SW480 (cell line): ENCODE measurements at regions not wholly inside any gene's neighbourhood (a gene's known extent, or its start where the extent isn't known, plus 50 kb on each side); places are given as distances from the start of the nearest gene placed in this dataset.
"Not testable (repeated sequence)": the region's sequence is repeated elsewhere in the genome, so short reads cannot be mapped to it uniquely, and the experiment has no call there.

Source experiments
- DNase-seq: peaks from one replicate; pipeline ENCODE4 v3.0.0-alpha.2; 2016; ENCODE audit warnings: low spot score

DNA sequence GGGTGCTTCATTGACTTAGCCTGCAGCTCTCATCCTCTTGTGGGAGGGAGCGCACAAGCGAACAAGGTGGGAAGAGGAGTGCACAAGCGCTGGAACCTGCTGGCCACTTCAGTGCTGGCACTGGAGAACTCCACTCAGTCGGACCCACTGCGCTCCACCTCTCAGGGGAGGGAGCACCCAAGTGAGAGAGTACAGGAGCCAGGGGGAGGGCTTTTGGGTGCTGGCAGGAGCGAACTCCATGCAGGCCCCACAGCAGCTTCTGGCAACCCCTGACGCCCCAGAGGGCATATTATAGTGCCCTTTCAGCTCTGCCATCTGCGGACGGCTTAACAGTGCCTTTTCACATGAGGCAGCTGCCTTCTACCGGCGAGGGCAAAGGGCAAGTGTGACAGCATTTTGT is 774.2 kb upstream of the COX7C start:
- DNase-seq: no peak

DNA sequence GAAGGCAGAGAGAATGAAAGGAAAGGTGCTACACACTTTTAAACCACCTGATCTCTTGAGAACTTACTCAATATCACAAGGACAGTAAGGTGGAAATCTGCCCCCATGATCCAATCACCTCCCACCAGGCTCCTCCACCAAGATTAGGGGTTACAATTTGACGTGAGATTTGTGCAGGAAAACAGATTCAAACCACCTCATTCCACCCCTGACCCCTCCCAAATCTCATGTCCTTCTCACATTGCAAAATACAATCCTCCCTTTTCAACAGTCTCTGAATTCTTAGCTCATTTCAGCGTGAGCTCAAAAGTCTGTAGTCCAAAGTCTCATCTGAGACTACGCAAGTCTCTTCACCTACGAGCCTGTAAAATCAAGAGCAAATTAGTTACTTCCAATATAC is 768.3 kb upstream of the COX7C start:
- no peak for DNase-seq

DNA sequence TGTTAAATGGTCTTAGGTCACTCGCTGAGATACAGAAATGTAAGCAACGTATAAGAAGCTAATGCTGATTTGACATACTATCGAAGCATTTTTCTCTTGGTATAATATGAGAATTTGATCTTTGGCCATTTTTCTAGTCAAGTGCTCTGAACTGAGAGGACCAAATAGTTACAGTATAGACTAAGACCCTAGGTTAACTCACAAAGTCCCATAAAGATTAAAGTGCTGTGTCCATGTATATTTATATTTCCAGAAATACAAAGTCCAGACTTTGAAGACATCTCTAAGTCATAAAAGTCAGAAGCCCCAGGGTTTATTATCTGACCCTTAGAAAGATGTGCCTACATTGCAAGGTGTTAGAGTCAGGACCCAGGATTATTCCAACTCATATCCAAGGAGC is 752.4 kb upstream of the COX7C start:
- no peak for DNase-seq

DNA sequence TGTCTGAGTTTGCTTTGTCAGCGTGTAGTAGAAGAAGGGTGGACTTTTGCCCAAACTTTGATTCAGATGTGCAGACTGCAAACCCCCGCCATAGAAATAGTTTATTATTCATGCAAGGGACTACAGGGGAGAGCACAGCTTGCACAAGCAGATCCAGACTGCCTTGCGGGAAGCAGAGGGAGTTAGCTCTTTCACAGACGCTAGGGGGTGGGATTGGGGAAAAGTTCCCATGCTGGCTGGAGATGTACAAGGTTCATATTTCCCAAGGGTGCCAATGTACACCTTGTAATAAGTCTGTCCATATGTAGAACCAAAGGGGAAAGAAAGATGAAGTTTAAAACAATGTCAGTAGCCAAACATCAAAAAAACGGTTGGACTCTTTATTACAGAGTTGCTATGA is 749.7 kb upstream of the COX7C start:
- no peak for DNase-seq

DNA sequence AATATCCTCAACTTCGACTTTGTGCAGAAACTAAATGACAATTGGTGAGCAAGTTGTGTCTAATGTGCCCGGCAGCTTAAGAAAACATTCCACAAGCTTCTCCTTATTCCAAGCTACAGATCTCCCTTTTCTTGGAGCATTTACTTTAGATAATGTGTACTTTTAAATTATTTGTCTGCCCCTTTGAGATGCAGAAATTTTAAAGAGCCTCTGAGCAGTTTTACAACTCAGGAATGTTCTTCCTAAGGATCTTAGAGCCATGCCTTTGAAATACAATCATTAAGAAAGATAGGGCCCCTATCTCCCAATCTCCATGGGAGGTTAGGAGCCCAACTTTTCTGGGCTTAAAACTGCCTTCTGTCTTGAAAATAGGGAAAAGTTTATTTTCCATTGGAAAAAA is 723.7 kb upstream of the COX7C start:
- DNase-seq: no peak

DNA sequence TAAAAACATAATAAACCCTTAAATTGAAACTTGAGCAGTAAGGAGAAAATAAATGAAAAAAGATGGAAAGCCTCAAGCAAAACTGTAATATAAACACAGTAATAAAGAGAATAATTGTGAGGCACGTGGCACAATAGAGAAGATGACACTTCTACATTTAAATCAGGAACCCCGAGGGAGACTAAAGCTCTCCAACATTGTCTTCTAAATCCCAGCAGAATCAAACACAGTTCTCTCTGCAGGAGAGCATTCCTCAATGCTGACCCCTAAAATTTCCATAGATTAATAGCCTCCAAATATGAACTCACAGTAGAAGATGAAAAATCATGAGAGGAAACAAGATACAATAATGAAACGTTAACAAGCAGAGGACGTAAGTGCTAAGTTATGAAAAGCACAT is 721.2 kb upstream of the COX7C start:
- no peak for DNase-seq

DNA sequence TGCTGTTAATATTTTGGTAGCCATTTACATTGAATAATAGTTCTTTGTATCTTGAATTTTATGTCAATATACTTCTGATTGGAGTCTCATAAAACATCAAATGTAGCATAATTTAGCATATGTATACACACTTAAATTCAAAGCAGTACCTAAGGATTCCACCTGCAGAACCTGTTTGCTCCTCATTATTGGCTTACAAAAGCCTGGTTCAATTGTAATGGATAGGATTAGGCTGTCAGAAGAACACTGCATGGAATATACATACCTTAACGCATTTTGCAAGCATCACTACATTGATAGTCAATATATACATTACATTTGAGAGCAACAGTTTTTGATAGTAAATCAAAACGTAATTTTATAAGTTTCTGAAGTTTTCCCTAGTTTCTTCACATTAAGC is 711.3 kb upstream of the COX7C start:
- no peak for DNase-seq

DNA sequence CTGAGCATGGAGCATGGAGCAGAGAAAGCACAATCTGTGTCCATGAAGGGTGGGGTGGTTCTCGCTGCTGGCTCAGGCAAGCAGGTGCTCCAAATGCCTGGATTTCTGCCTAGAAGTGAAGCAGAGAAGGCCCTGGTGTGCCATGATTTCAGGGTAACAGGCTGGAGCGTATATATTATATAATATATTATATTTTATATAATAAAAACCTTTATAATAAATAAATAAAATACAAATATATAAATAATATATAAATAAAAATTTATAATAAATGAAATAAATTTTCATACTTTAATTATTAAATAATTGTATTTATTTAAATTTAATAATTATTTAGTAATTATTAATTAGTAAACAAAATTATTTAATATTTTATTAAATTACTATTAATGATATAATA is 707.4 kb upstream of the COX7C start:
- no peak for DNase-seq

DNA sequence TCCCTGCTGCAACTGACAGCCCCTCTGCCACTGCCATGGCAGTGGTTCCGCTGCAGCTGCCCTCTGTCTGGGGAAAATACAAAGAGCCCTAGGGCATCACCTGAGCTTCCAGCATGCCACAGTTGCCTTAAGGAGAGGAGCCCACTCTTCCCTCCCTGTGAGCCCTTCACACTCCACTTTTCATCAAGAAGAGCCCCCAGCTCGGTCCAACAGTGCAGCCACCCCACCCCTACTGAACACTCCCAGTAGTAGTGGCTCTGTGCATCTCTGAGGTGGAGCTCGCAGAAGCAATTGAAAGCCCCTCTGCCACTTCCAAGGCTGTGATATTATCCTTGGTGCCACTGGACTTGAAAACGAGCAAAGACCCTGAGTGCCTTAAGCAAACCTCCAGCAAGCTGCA is 696.8 kb upstream of the COX7C start:
- DNase-seq: no peak

DNA sequence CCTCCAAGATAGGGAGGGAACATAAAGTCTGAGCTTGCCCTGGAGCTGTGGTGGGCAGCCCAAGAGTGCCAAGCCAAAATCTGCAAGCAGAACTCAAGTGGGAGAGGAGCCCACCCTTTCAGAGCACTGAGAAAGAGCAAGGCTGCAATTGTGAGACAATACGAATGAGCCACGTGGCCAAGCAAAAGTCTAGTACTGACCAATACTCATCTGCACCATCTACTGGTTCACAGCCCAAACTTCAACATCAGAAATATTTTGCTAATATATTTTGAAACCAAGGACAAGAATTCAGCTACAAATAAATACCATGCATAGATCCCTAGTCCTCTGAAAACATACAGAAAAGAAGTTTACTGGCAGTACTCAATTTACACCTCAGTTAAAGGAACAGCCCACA is 696.2 kb upstream of the COX7C start:
- no peak for DNase-seq

DNA sequence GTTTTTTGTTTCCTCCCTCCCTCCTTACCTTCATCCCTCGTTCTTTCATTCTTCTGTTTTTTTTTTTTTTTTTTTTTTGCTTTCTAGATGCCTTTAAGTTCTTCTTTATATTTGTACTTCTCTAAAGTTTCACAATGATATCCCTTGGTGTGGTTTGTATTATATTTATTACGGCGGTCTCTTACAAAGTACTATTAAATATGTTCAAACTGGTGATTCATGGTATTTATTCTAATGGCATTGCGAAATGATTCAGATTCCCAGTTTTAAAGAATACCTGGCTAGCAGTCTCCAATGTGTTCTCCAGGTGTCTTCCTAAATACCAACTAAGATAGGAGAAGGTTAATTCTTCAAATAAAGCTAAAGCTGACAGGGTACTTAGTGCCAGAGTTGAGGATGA is 690.1 kb upstream of the COX7C start:
- no peak for DNase-seq

DNA sequence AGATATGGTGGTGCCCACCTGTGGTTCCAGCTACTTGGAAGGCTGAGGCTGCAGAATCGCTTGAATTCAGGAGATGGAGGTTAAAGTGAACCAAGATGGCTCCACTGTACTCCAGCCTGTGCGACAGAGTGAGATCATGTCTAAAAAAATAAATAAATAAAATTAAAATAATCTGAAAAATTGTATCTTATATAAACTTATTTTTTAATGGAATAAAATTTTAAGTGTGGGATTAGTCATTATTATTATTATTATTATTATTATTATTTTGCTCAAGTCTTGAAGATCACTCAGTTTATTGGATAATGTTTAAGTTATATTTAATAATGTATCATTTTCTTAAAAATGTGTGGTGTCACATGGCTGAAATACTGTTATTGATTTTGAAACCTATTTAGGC is 688.0 kb upstream of the COX7C start:
- no peak for DNase-seq

DNA sequence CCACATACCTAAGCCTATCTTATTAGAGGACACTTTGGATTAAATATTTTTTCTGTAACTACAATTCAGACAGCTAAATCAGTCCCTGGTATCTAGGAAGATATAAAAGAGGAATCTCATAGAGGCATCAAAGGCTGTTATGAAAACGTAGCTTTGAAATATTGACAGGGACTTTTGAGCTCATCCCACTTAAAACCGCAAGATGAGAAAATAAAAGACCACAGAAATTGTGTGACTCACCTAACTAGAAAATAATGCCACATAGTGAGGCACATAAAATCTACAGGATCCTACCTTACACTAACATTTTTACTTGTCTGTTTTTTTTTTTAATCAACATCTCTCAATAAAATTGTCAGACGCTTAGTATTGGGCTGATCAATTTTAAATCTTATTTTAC is 686.5 kb upstream of the COX7C start:
- DNase-seq: peak; percentile 55

DNA sequence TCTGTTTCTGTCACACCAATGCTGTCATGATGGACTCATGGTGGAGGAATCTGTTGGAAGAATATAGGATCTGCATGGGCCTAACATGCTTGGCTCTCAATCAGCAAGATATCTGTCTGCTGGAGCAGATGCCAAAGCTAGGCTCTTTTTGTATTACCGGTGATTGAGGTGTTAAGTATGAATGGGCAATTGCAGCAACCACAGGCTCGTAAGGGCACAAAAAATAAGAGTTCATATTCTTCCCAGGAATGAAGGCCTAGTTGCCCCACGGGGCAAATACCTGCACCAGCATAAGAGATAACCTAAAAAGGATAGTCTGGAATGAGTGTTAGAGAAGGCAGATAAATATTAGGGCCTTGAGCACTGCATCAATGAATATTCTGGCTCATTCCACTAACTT is 679.5 kb upstream of the COX7C start:
- DNase-seq: no peak

DNA sequence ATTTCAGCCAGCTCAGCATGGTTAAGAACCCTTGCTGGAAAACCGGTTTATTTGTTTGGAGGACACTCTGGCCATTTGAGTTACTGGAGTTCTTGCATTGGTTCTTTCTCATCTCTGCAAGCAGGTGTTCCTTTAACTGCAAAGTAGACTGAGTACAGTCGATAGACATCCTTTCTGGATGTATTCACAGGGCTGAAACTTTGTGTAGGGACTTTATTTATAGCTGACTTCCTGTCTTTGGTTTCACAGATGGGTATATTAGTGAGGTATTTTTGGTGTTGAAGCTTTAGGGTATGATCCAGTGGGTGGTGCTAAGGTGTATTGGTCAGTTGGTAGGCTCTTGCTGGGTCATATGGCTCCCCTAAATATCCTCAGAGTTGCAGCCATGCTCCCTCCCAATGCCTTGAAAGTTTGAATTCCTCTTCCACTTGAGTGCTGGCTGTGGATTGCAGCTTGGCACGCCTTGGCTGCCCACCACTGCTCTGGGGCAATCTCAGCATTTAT is 666.0 kb upstream of the COX7C start:
- no peak for DNase-seq

DNA sequence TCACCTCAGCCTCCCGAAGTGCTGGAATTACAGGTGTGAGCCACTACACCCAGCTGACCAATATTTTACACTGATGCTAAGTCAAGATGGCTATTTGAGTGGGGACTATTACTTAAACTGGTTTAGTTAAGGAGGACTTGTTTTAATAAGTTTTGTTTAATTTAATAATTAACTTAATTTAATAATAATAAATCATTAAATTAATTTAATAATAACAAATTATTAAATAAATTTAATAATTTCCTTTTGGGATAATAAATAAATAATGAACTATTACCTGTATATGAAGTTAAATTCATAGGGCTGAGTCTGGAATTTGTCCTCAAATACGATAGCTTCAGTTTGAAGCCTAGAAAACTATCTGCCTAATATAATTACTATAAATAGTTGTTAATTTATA is 665.1 kb upstream of the COX7C start:
- no peak for DNase-seq

DNA sequence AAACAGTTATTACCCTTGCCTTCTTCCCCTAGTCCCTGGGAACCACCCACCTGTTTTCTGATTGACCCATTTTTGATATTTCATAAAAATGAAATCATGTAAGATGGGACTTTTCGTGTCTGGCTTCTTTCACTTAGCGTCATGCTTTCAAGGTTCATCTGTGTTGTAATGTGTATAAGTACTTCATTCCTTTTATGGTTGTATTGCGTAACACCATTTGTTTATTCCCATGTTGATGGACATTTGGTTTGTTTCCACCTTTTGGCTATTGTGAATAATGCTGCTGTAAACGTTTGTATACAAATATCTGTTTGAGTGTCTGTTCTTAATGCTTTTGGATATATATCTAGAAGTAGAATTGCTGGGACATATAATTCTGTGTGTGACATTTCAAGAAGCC is 650.1 kb upstream of the COX7C start:
- DNase-seq: no peak

DNA sequence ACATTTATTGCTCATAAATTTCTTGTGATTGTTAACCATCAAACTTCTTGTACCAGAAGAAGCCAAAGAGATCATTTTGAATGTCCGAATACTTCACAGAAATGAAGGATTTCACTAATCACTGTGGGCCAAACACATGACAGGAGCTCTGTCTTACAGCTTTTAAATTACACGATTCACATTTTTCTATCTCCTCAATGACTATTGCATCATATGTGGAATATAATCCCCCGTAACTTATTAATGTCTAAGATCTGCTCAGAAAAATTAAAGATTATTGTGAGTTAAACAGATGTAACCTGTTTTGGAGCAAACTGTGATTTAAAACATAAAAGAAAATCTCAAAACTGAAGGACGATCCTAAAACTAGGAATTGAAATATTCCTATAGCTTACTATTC is 645.2 kb upstream of the COX7C start:
- DNase-seq: no peak

DNA sequence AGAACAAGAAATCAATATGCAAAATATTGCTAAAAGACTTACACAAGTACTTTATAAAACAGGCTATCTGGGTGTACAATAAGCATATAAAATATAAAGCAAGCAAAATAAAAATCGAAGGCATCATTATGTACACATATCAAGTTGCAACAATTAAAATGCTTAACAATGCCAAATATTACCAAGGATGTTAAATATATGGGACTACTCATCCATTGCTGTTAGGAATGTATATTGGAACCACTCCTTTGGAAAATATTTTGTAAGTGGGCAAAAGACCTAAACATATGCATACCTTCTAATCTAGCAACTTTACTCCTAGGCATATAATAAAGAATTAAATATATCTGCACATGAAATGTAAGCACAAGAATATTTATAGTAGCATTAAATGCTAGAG is 632.6 kb upstream of the COX7C start:
- DNase-seq: no peak

DNA sequence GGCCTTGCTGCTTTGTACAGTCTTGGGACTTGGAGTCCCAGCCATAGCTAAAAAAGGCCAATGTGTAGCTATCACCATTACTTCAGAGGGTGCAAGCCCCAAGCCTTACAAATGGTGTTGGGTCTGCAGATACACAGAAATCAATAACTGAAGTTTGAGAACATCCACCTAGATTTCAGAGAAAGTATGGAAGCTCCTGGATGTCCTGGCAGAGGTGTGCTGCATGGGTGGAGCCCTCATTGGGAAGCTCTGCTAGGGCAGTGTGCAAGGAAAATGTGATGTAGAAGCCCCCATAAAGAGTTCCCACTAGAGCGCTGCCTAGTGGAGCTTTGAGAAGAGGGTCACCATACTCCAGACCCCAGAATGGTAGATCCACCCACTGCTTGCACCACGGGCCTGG is 626.7 kb upstream of the COX7C start:
- no peak for DNase-seq

DNA sequence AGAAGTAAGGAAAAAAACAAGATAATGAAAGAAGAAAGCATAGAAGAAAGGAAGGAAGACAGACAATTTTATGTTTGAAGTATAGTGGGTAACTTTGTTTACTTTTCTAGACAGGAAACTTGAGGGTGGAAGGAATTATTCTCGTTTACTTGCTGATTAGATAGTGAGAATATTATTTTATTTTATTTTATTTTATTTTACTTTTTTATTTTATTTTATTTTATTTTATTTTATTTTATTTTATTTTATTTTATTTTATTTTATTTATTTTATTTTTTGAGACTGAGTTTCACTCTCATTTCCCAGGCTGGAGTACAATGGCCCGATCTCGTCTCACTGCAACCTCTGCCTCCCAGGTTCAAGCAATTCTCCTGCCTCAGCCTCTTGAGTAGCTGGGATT is 623.1 kb upstream of the COX7C start:
- not testable (repeated sequence) for DNase-seq

DNA sequence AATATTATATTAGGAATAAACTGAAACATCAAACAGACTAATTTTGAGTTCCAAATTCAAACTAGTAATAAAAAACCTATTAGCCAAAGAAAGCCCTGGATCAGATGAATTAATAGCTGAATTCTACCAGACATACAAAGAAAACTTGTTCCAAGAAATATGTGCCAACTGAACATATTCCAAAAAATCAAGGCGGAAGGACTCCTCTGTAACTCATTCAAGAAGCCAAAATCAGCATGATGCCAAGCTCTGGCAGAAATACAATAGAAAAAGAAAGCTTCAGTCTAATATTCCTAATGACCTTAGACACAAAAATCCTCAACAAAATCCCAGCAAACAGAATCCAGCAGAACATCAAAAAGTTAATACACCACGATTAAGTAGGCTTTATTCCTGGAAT is 619.1 kb upstream of the COX7C start:
- no peak for DNase-seq

DNA sequence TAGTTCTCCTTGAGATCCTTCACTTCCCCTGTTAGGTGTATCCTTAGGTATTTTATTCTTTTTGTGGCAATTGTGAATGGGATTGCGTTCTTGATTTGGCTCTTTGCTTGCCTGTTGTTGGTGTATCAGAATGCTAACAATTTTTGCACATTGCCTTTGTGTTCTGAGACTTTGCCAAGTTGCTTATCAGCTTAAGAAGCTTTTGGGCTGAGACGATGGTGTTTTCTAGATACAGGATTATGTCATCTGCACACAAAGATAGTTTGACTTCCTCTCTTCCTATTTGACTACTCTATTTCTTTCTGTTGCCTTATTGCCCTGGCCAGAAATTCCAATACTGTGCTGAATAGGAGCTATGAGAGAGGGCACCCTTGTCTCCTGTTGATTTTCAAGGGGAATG is 609.4 kb upstream of the COX7C start:
- no peak for DNase-seq

DNA sequence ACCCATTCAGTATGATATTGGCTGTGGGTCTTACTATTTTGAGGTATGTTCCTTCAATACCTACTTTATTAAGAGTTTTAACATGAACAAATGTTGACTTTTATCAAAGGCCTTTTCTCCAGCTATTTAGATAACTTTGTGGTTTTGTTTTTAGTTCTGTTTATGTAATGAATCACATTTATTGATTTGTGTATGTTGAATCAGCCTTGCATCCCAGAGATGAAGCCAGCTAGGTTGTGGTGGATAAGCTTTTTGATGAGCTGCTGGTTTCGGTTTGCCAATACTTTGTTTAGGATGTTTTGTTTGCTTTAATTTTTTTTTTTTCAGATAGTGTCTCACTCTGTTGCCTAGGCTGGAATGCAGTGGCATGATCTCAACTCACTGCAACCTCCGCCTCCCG is 609.0 kb upstream of the COX7C start:
- no peak for DNase-seq

DNA sequence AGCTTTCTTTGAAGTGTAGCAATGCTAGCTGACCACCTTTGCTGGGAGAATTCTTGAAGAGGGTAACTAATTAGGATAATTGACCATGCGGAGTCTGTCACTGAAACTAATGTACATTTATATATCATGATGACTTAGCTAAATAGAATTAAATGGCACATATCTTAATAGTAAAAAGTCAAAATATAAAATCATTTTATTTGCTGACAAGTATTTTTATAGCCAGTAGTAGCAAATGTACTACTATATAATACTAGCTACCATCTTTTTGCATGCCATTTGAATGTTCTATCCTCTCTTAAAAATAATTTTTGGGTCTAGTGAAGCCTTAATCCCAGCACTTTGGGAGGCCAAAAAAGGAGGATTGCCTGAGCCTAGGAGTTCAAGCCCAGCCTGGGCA is 605.8 kb upstream of the COX7C start:
- DNase-seq: no peak
